Retinal pigment epithelial cell (primary cell): ENCODE measurements at regions not wholly inside any gene's neighbourhood (a gene's known extent, or its start where the extent isn't known, plus 50 kb on each side); places are given as distances from the start of the nearest gene placed in this dataset.
"Not testable (repeated sequence)": the region's sequence is repeated elsewhere in the genome, so short reads cannot be mapped to it uniquely, and the experiment has no call there.

Experiments
- DNase-seq: peaks from one replicate; pipeline ENCODE4 v3.0.0-alpha.2; 2010; ENCODE audit warnings: low read depth
- H3K4me3 ChIP-seq: 2 replicates; pipeline ENCODE4 v1.5.1; 2011; ENCODE audit warnings: mild to moderate bottlenecking, low read length, control low read depth, moderate library complexity
- CTCF ChIP-seq: conservative IDR thresholded peaks from 2 replicates; pipeline ENCODE4 v1.5.1; 2011; ENCODE audit warnings: low read depth, low read length, control low read depth, inconsistent platforms

GRCh38 chr7:140260352-140261104 lies 83.7 kb upstream of the KDM7A start:
- H3K4me3 ChIP-seq: no peak overlapping the region
- no peak for TF ChIP-seq CTCF
- DNase-seq: no peak

- not testable (repeated sequence) for H3K4me3 ChIP-seq
Measured at GRCh38 chr7:140257278-140257677, 80.5 kb upstream of the KDM7A start.

GRCh38 chr7:140254976-140255375 lies 78.2 kb upstream of the KDM7A start:
- H3K4me3 ChIP-seq, DNase-seq: not testable (repeated sequence)

More at GRCh38 chr7:140257278-140257677, 80.5 kb upstream of the KDM7A start:
- not testable (repeated sequence) for DNase-seq

- no peak overlapping the region for H3K4me3 ChIP-seq
- no peak for DNase-seq
- TF ChIP-seq CTCF: no peak
Measured at GRCh38 chr7:140249036-140249806, 72.4 kb upstream of the KDM7A start.

DNA sequence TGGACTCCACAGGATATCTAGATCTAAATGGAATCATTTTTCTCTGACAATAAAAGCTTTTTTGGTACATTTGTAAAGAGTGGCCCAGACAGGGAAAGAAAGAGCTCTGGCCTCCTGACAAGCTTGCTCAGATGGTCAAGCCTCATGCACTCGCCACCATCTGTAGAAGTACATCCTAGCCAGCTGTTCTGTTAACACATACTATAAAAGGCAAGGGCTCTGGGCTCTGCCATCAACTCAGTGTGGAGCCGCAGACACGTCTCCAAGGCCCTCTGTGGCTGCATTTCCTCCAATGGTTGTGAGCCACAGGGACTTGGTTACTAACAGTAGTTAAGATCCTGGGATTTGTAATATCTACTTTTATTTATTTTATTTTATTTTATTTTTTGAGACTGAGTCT lies 70.8 kb upstream of the KDM7A start:
- no peak for DNase-seq
- TF ChIP-seq CTCF: no peak
- H3K4me3 ChIP-seq: no peak overlapping the region

- no peak for DNase-seq
- no peak for TF ChIP-seq CTCF
- H3K4me3 ChIP-seq: no peak overlapping the region
Measured at GRCh38 chr7:140245611-140246105, 68.9 kb upstream of the KDM7A start.

- TF ChIP-seq CTCF: no peak
- DNase-seq: no peak
- H3K4me3 ChIP-seq: no peak overlapping the region
Measured at GRCh38 chr7:140242057-140243031, 65.6 kb upstream of the KDM7A start.
